HepG2 (cell line): ENCODE measurements at regions not wholly inside any gene's neighbourhood (a gene's known extent, or its start where the extent isn't known, plus 50 kb on each side); places are given as distances from the start of the nearest gene placed in this dataset.

Source experiments
- ATAC-seq: fragments of 200-7000 bp; cut with Tn5 transposase; 3 replicates; pipeline ENCODE4 v1.9.1; 2020; ENCODE audit warnings: mild to moderate bottlenecking, moderate library complexity
- BruUV-seq: library from RNA; stranded (reverse); fragments of 400-500 nt; replicated peaks from 2 replicates; lab custom pipeline; 2021; lab: Mats Ljungman, UMichigan
- CTCF ChIA-PET: fragments of 300-600 bp; formaldehyde crosslinking; extraction: SDS; loops from one replicate; lab custom pipeline; 2021; ENCODE audit warnings: low total read pairs, inconsistent platforms, low intra/inter-chr PET ratio; lab: Yijun Ruan, JAX
- POLR2A ChIA-PET: fragments of 350-600 bp; sonication (Branson Sonifier 250); formaldehyde crosslinking; loops from one replicate; lab custom pipeline; 2020; ENCODE audit warnings: antibody characterized with exemption, inconsistent platforms; lab: Yijun Ruan, JAX
- DNase-seq: peaks from one replicate; pipeline ENCODE4 v3.0.0-alpha.2; 2015; ENCODE audit warnings: low spot score
- FAIRE-seq: peaks from 3 replicates; lab custom pipeline; 2011; peaks lifted over from hg19 to GRCh38; lab: Jason Lieb, UNC
- H2AFZ ChIP-seq: one replicate; pipeline ENCODE4 v1.6.1; 2011; ENCODE audit warnings: low read length, inconsistent platforms
- H3K27ac ChIP-seq: fragments of 300-600 bp; 3 replicates; pipeline ENCODE4 v1.8.0; 2011; ENCODE audit warnings: mixed run types, mild to moderate bottlenecking, mixed read lengths, low read length, inconsistent platforms; ENCODE audit not compliant: insufficient read depth; ENCODE audit errors: extremely low read length
- H3K27me3 ChIP-seq, 2 experiments: fragments of 200-600 bp in 1 of 2; 2 replicates in 1 of 2; 3 replicates in 1 of 2; pipeline versions ENCODE4 v1.6.0 to v1.8.0; 2011; ENCODE audit warnings: low read length in 2 of 2, mild to moderate bottlenecking in 2 of 2, moderate library complexity in 2 of 2, inconsistent platforms in 1 of 2; ENCODE audit not compliant: insufficient read depth in 2 of 2, control insufficient read depth in 1 of 2
- H3K36me3 ChIP-seq, 2 experiments: fragments of 200-600 bp in 1 of 2; replicated peaks in 1 of 2; 2 replicates in 1 of 2; 3 replicates in 1 of 2; pipeline versions ENCODE4 v1.5.1 to v1.8.0; 2011; ENCODE audit warnings: low read length in 2 of 2, inconsistent platforms in 1 of 2; ENCODE audit not compliant: insufficient read depth in 2 of 2, control insufficient read depth in 1 of 2
- H3K4me1 ChIP-seq: 2 replicates; pipeline ENCODE4 v1.5.1; 2012; ENCODE audit warnings: low read length, inconsistent platforms; ENCODE audit not compliant: insufficient read depth
- H3K4me2 ChIP-seq: 2 replicates; pipeline ENCODE4 v1.6.0; 2011; ENCODE audit warnings: low read depth, low read length, inconsistent platforms
- H3K4me3 ChIP-seq, 3 experiments: fragments of 200-600 bp in 1 of 3; sonication (generic), shearing (Covaris generic) in 1 of 3; replicated peaks in 1 of 3; 2 replicates each; pipeline ENCODE4 v1.5.1; 2011 to 2016; ENCODE audit warnings: low read length in 3 of 3, inconsistent platforms in 2 of 3, low read depth in 2 of 3, mild to moderate bottlenecking in 2 of 3, control low read depth in 1 of 3, mixed read lengths in 1 of 3; ENCODE audit not compliant: insufficient read depth in 1 of 3
- H3K79me2 ChIP-seq: one replicate; pipeline ENCODE4 v1.6.1; 2011; ENCODE audit warnings: low read length, inconsistent platforms; ENCODE audit not compliant: insufficient read depth
- H3K9ac ChIP-seq: 2 replicates; pipeline ENCODE4 v1.6.0; 2011; ENCODE audit warnings: mild to moderate bottlenecking, low read depth, low read length, inconsistent platforms; ENCODE audit not compliant: insufficient read depth
- H3K9me3 ChIP-seq: 2 replicates; pipeline ENCODE4 v1.5.1; 2012; ENCODE audit warnings: mild to moderate bottlenecking, low read length
- H4K20me1 ChIP-seq: 2 replicates; pipeline ENCODE4 v1.6.0; 2011; ENCODE audit warnings: inconsistent platforms, mild to moderate bottlenecking, low read length, moderate library complexity; ENCODE audit not compliant: insufficient read depth
- ARID4A ChIP-seq: sonication (generic); formaldehyde crosslinking; IDR thresholded peaks from 2 replicates; pipeline ENCODE4 v1.5.0; 2020; ENCODE audit warnings: mild to moderate bottlenecking, missing genetic modification reagents, borderline replicate concordance
- BRD4 ChIP-seq: sonication (generic); formaldehyde crosslinking; IDR thresholded peaks from 2 replicates; pipeline ENCODE4 v1.4.0; 2020; ENCODE audit warnings: missing genetic modification reagents
- CSRNP1 ChIP-seq: sonication (generic); formaldehyde crosslinking; IDR thresholded peaks from 2 replicates; pipeline ENCODE4 v1.8.1; 2023; ENCODE audit warnings: mild to moderate bottlenecking, missing genetic modification reagents
- HNF4A ChIP-seq: sonication (generic); formaldehyde crosslinking; IDR thresholded peaks from 2 replicates; pipeline ENCODE4 v1.4.0; 2020; ENCODE audit warnings: missing genetic modification reagents
- NONO ChIP-seq, 2 experiments: fragments of 450-650 bp in 1 of 2; sonication (generic) in 1 of 2; formaldehyde crosslinking in 1 of 2; IDR thresholded peaks in 1 of 2; conservative IDR thresholded peaks in 1 of 2; 2 replicates each; pipeline versions ENCODE4 v1.6.1 to v1.8.0; 2017 to 2022; ENCODE audit warnings: mild to moderate bottlenecking in 1 of 2, missing genetic modification reagents in 1 of 2, moderate library complexity in 1 of 2
- NR2C2 ChIP-seq: sonication (generic); formaldehyde crosslinking; IDR thresholded peaks from 2 replicates; pipeline ENCODE4 v1.4.0; 2020; ENCODE audit warnings: missing genetic modification reagents, mild to moderate bottlenecking, moderate library complexity, borderline replicate concordance
- RCOR2 ChIP-seq: IDR thresholded peaks from 2 replicates; pipeline ENCODE4 v1.6.1; 2016; ENCODE audit warnings: missing biosample characterization, missing genetic modification reagents
- RNF2 ChIP-seq: fragments of 450-650 bp; conservative IDR thresholded peaks from 2 replicates; pipeline ENCODE4 v1.6.1; 2016; ENCODE audit warnings: low read depth
- SMARCC2 ChIP-seq: fragments of 450-650 bp; IDR thresholded peaks from 2 replicates; pipeline ENCODE4 v1.6.1; 2017; ENCODE audit warnings: antibody characterized with exemption, mild to moderate bottlenecking
- TAF1 ChIP-seq: sonication (generic); formaldehyde crosslinking; IDR thresholded peaks from 2 replicates; pipeline ENCODE4 v1.4.0; 2020; ENCODE audit warnings: missing genetic modification reagents
- TEAD2 ChIP-seq: sonication (generic); formaldehyde crosslinking; IDR thresholded peaks from 2 replicates; pipeline ENCODE4 v1.9.0; 2021; ENCODE audit warnings: missing genetic modification reagents
- ZFP36L2 ChIP-seq: sonication (generic); formaldehyde crosslinking; IDR thresholded peaks from 2 replicates; pipeline ENCODE4 v1.4.0; 2020; ENCODE audit warnings: missing genetic modification reagents
- ZNF260 ChIP-seq: sonication (generic); formaldehyde crosslinking; IDR thresholded peaks from 2 replicates; pipeline ENCODE4 v1.4.0; 2020; ENCODE audit warnings: missing genetic modification reagents, low read depth, mild to moderate bottlenecking, borderline replicate concordance
- ZNF609 ChIP-seq: sonication (generic); formaldehyde crosslinking; IDR thresholded peaks from 2 replicates; pipeline ENCODE4 v1.4.0; 2020; ENCODE audit warnings: mild to moderate bottlenecking, missing genetic modification reagents, borderline replicate concordance
- ZNF891 ChIP-seq: sonication (generic); formaldehyde crosslinking; IDR thresholded peaks from 2 replicates; pipeline ENCODE4 v1.5.0; 2020; ENCODE audit warnings: mild to moderate bottlenecking, missing genetic modification reagents
- WGBS: methylation state at CpG from one replicate; pipeline ENCODE4 v1.1.6; 2017; ENCODE audit warnings: low lambda C conversion rate; 5-methylcytosine and 5-hydroxymethylcytosine counted together
- in situ Hi-C: cut with HindIII; loops from 2 replicates; pipeline ENCODE4 v1.10.0; 2017; ENCODE audit warnings: low pct_unique_long_range_greater_than_20kb; ENCODE audit not compliant: extremely low pct_ligation_motif_present
- intact Hi-C: fragments of 100-400 bp; cut with micrococcal nuclease; formaldehyde crosslinking; loops from one replicate; pipeline ENCODE4 v1.10.0; 2022; ENCODE audit not compliant: unreplicated experiment

DNA sequence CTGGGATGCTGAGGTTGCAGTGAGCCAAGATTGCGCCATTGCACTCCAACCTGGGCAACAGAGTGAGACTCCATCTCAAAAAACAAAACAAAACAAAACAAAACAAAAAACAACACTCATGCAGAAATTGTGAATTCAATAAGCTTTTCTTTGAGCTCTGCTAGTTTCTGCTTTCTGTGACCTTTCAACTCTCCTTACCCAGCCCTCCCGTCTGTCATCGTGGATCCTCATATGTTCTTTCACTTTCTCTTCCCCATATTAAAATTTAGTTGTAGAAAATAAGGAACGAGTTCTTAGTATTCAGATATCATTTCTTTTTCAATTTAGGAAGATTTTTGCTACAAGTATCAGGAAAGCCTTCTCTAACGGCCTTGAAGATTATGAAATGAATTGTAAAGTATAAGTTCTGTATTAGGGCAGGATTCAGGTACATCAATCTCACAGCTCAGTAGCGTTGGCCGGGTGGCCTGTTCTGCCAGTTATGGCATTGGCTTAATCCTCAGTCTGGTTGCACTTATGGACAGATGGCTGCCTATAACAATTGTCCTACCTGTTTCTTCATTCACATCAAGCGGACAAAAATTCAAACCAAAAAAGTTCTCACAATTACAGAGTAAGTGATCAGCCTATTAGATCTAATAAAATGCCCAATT, 1167.0 kb downstream of the SORCS3 start:
- H3K9ac ChIP-seq, result no peak overlapping the region
- no peak for FAIRE-seq
- in situ Hi-C loops (no loop called here), intact Hi-C loops (no loop called here)
- no peaks in the 10 kb centered on the region for H3K36me3 ChIP-seq
- no peaks in the 10 kb centered on the region for H3K27me3 ChIP-seq
- no TSS peak for BruUV-seq
- ATAC-seq, result no peak
- peaks cover 20% of the 10 kb centered on the region for H3K9me3 ChIP-seq
- CTCF ChIA-PET, result no interaction called here
- H3K79me2 ChIP-seq, result no peaks in the 10 kb centered on the region
- WGBS, result 14% methylated on average over 8 of the region's 8 CpGs
- H3K4me2 ChIP-seq, result no peak overlapping the region; the same call in 1 of the 2 replicates
- DNase-seq, result no peak
- H2AFZ ChIP-seq, result no peak overlapping the region
- H3K27ac ChIP-seq, result no peak overlapping the region
- H4K20me1 ChIP-seq, result no peaks in the 10 kb centered on the region
- no peak overlapping the region for H3K4me3 ChIP-seq
- no peaks in the 10 kb centered on the region for H3K4me1 ChIP-seq
- POLR2A ChIA-PET, result no interaction called here
- TF ChIP-seq ZNF609 (CRISPR knock-in tag) (no peak), ARID4A (no peak), NONO (IDR thresholded peaks at IDR 0.05) (no peak), NONO (CRISPR knock-in tag; conservative IDR thresholded peaks at IDR 0.05) (no peak), NR2C2 (no peak), CSRNP1 (CRISPR knock-in tag) (no peak), SMARCC2 (no peak), ZFP36L2 (CRISPR knock-in tag) (no peak), RCOR2 (CRISPR knock-in tag) (no peak), TEAD2 (CRISPR knock-in tag) (no peak), BRD4 (CRISPR knock-in tag) (no peak), ZNF260 (CRISPR knock-in tag) (no peak), TAF1 (no peak), ZNF891 (CRISPR knock-in tag) (no peak), RNF2 (no peak), HNF4A (CRISPR knock-in tag) (no peak)
